NB4 (cell line): ENCODE measurements at regions not wholly inside any gene's neighbourhood (a gene's known extent, or its start where the extent isn't known, plus 50 kb on each side); places are given as distances from the start of the nearest gene placed in this dataset.

Source experiments
- POLR2A ChIP-seq: IDR thresholded peaks from 2 replicates; pipeline ENCODE4 v1.6.1; 2011; ENCODE audit warnings: mild to moderate bottlenecking; ENCODE audit not compliant: insufficient read length; ENCODE audit errors: extremely low read depth
- TF ChIP-seq, protein P1 (sequence below): IDR thresholded peaks from one replicate; pipeline ENCODE4 v1.5.1; 2012; ENCODE audit warnings: low read depth, low read length

DNA sequence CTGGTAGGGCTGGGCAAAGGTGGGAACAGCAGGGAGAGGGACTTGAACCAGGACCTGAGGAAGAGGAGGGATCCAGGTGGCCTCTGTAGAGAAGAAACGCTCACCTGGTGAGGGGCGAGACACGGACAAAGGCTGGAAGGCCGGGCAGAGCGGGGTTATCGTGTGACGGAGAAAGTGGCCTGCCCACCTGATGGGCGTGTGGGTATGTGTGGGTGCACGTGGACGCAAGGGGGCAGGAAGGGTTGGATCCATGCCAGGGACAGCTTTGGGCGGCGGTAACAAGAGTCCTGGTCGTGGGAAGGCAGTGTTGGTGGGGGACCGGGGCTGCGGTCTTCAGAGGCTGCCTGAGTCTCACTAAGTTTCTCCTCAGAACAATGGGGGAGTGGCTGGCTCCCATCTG is 104.1 kb upstream of the GSE1 start:
- TF ChIP-seq, protein P1, sequence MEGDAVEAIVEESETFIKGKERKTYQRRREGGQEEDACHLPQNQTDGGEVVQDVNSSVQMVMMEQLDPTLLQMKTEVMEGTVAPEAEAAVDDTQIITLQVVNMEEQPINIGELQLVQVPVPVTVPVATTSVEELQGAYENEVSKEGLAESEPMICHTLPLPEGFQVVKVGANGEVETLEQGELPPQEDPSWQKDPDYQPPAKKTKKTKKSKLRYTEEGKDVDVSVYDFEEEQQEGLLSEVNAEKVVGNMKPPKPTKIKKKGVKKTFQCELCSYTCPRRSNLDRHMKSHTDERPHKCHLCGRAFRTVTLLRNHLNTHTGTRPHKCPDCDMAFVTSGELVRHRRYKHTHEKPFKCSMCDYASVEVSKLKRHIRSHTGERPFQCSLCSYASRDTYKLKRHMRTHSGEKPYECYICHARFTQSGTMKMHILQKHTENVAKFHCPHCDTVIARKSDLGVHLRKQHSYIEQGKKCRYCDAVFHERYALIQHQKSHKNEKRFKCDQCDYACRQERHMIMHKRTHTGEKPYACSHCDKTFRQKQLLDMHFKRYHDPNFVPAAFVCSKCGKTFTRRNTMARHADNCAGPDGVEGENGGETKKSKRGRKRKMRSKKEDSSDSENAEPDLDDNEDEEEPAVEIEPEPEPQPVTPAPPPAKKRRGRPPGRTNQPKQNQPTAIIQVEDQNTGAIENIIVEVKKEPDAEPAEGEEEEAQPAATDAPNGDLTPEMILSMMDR: no peak
- TF ChIP-seq POLR2A: no peak
